ENCODE measurements at regions not wholly inside any gene's neighbourhood (a gene's known extent, or its start where the extent isn't known, plus 50 kb on each side); places are given as distances from the start of the nearest gene placed in this dataset.

GRCh38 chr6:98648211-98648914 lies 186.0 kb upstream of the POU3F2 start:
- no peak for TF ChIP-seq EZH2phosphoT487 (IDR thresholded peaks at IDR 0.05; ENCODE audit: borderline replicate concordance)
- no peak for TF ChIP-seq POLR2A (IDR thresholded peaks at IDR 0.05; ENCODE audit: borderline replicate concordance, extremely low read depth, insufficient read depth, insufficient read length)
- no peak for TF ChIP-seq EZH2 (IDR thresholded peaks at IDR 0.05)
- no peak for TF ChIP-seq POLR2AphosphoS5 (IDR thresholded peaks at IDR 0.05; ENCODE audit: low read depth, low read length)
- TF ChIP-seq CTCF (IDR thresholded peaks at IDR 0.05 in 2 of 3, conservative IDR thresholded peaks at IDR 0.05 in 1 of 3; ENCODE audit: borderline replicate concordance in 1 of 3, insufficient read depth in 1 of 3, low read depth in 2 of 3, low read length in 2 of 3) = no peak

Measured in HCT116 (cell line).